IMR-90 (cell line): ENCODE measurements at regions not wholly inside any gene's neighbourhood (a gene's known extent, or its start where the extent isn't known, plus 50 kb on each side); places are given as distances from the start of the nearest gene placed in this dataset.

Experiments used
- ATAC-seq: fragments of 200-7000 bp; cut with Tn5 transposase; 2 replicates; pipeline ENCODE4 v1.9.1; 2020; ENCODE audit warnings: low read depth, mild to moderate bottlenecking, moderate library complexity
- BruUV-seq: library from RNA; stranded (reverse); fragments of 400-500 nt; replicated peaks from 2 replicates; lab custom pipeline; 2021; lab: Mats Ljungman, UMichigan
- CTCF ChIA-PET: fragments of 300-600 bp; formaldehyde crosslinking; extraction: SDS; loops from one replicate; lab custom pipeline; 2021; ENCODE audit warnings: antibody characterized with exemption; lab: Yijun Ruan, JAX
- POLR2A ChIA-PET: fragments of 300-600 bp; sonication (Branson Sonifier 250); formaldehyde crosslinking; loops from one replicate; lab custom pipeline; 2022; ENCODE audit warnings: antibody characterized with exemption; ENCODE audit not compliant: unreplicated experiment; lab: Charles Lee
- DNase-seq: peaks from one replicate; pipeline ENCODE4 v3.0.0; 2013
- H2AFZ ChIP-seq: replicated peaks from 2 replicates; pipeline ENCODE3; 2013; ENCODE audit warnings: low read length, mild to moderate bottlenecking; ENCODE audit not compliant: poor library complexity
- H2AK5ac ChIP-seq: 2 replicates; pipeline ENCODE4 v1.6.1; 2013; ENCODE audit warnings: low read depth, low read length, inconsistent platforms
- H2AK9ac ChIP-seq: replicated peaks from 2 replicates; pipeline ENCODE3; 2013; ENCODE audit warnings: mild to moderate bottlenecking, low read depth, low read length, moderate library complexity; ENCODE audit not compliant: poor library complexity
- H2BK120ac ChIP-seq: 2 replicates; pipeline ENCODE4 v1.6.1; 2013; ENCODE audit warnings: low read depth, low read length, inconsistent platforms
- H2BK15ac ChIP-seq: 3 replicates; pipeline ENCODE4 v1.6.1; 2013; ENCODE audit warnings: low read depth, low read length, inconsistent platforms
- H2BK20ac ChIP-seq: 2 replicates; pipeline ENCODE4 v1.6.1; 2013; ENCODE audit warnings: low read depth, mild to moderate bottlenecking, inconsistent platforms, low read length, moderate library complexity
- H2BK5ac ChIP-seq: 2 replicates; pipeline ENCODE4 v1.6.1; 2013; ENCODE audit warnings: mild to moderate bottlenecking, low read depth, low read length, inconsistent platforms; ENCODE audit not compliant: poor library complexity, severe bottlenecking
- H3K14ac ChIP-seq: replicated peaks from 2 replicates; pipeline ENCODE4 v1.6.1; 2013; ENCODE audit warnings: low read depth, low read length, inconsistent platforms
- H3K18ac ChIP-seq: 2 replicates; pipeline ENCODE4 v1.6.1; 2013; ENCODE audit warnings: low read depth, low read length, control low read depth
- H3K23ac ChIP-seq: 2 replicates; pipeline ENCODE4 v1.6.1; 2013; ENCODE audit warnings: low read depth, low read length, inconsistent platforms
- H3K27ac ChIP-seq: 2 replicates; pipeline ENCODE4 v1.5.1; 2013; ENCODE audit warnings: mild to moderate bottlenecking, control low read depth, low read length; ENCODE audit not compliant: insufficient read depth
- H3K27me3 ChIP-seq: 2 replicates; pipeline ENCODE4 v1.6.1; 2013; ENCODE audit warnings: low read length; ENCODE audit not compliant: control insufficient read depth, insufficient read depth
- H3K36me3 ChIP-seq: 2 replicates; pipeline ENCODE4 v1.6.1; 2013; ENCODE audit warnings: low read length, mixed read lengths; ENCODE audit not compliant: control insufficient read depth, insufficient read depth
- H3K4ac ChIP-seq: 2 replicates; pipeline ENCODE4 v1.6.1; 2013; ENCODE audit warnings: low read depth, low read length, inconsistent platforms
- H3K4me1 ChIP-seq: 2 replicates; pipeline ENCODE4 v1.6.1; 2013; ENCODE audit warnings: low read length, mixed read lengths; ENCODE audit not compliant: control insufficient read depth, insufficient read depth
- H3K4me2 ChIP-seq: 2 replicates; pipeline ENCODE4 v1.6.1; 2013; ENCODE audit warnings: low read depth, mild to moderate bottlenecking, control low read depth, low read length, moderate library complexity
- H3K4me3 ChIP-seq: 2 replicates; pipeline ENCODE4 v1.5.1; 2013; ENCODE audit warnings: low read depth, mild to moderate bottlenecking, control low read depth, low read length, moderate library complexity; ENCODE audit not compliant: insufficient read depth
- H3K56ac ChIP-seq: 2 replicates; pipeline ENCODE4 v1.6.1; 2013; ENCODE audit warnings: low read length, inconsistent platforms; ENCODE audit not compliant: insufficient read depth; ENCODE audit errors: extremely low read depth
- H3K79me1 ChIP-seq, 2 experiments: 2 replicates each; pipeline ENCODE4 v1.6.1; 2013; ENCODE audit warnings: low read length in 2 of 2, inconsistent platforms in 1 of 2, low read depth in 1 of 2
- H3K9ac ChIP-seq: 2 replicates; pipeline ENCODE4 v1.6.1; 2013; ENCODE audit warnings: low read depth, low read length, control low read depth
- H3K9me1 ChIP-seq: 2 replicates; pipeline ENCODE4 v1.6.1; 2013; ENCODE audit warnings: low read length, inconsistent platforms; ENCODE audit not compliant: insufficient read depth
- H3K9me3 ChIP-seq: 2 replicates; pipeline ENCODE4 v1.6.1; 2013; ENCODE audit warnings: low read length; ENCODE audit not compliant: control insufficient read depth, insufficient read depth
- H4K20me1 ChIP-seq: 2 replicates; pipeline ENCODE4 v1.6.1; 2013; ENCODE audit warnings: low read length, inconsistent platforms; ENCODE audit not compliant: insufficient read depth
- H4K5ac ChIP-seq: 2 replicates; pipeline ENCODE4 v1.6.1; 2013; ENCODE audit warnings: mild to moderate bottlenecking, low read depth, low read length, control low read depth
- H4K8ac ChIP-seq, 2 experiments: 2 replicates each; pipeline ENCODE4 v1.6.1; 2013; ENCODE audit warnings: low read depth in 2 of 2, low read length in 2 of 2, control low read depth in 1 of 2, inconsistent platforms in 1 of 2
- H4K91ac ChIP-seq: 2 replicates; pipeline ENCODE4 v1.6.1; 2013; ENCODE audit warnings: low read depth, low read length, inconsistent platforms; ENCODE audit not compliant: insufficient read depth
- CHD1 ChIP-seq: IDR thresholded peaks from 2 replicates; pipeline ENCODE4 v1.6.1; 2012; ENCODE audit warnings: low read depth, low read length, improper control_type of control experiment
- MAZ ChIP-seq: IDR thresholded peaks from 2 replicates; pipeline ENCODE4 v1.6.1; 2012; ENCODE audit warnings: low read depth, mild to moderate bottlenecking, low read length, improper control_type of control experiment, moderate library complexity, borderline replicate concordance
- RCOR1 ChIP-seq: IDR thresholded peaks from 2 replicates; pipeline ENCODE4 v1.6.1; 2012; ENCODE audit warnings: mild to moderate bottlenecking, low read length, improper control_type of control experiment; ENCODE audit not compliant: insufficient replicate concordance
- WGBS, 2 experiments: methylation state at CpG; one replicate each; pipeline versions ENCODE4 v1.1.5 to v1.1.7; 2013; ENCODE audit warnings: missing lambda C conversion rate in 2 of 2; ENCODE audit not compliant: insufficient read length in 1 of 2; ENCODE audit errors: extremely low coverage in 2 of 2; 5-methylcytosine and 5-hydroxymethylcytosine counted together
- dilution Hi-C: fragments of 300-500 bp; cut with HindIII; formaldehyde crosslinking; loops from one replicate; pipeline ENCODE4 v1.14.3; 2018; ENCODE audit warnings: low sequenced_read_pairs; ENCODE audit not compliant: unreplicated experiment
- in situ Hi-C: fragments of 300-500 bp; cut with MboI; formaldehyde crosslinking; loops from 3 replicates; pipeline ENCODE4 v1.14.3; 2019; ENCODE audit warnings: low sequenced_read_pairs, inconsistent platforms, mixed read lengths
- intact Hi-C: fragments of 100-400 bp; cut with micrococcal nuclease; formaldehyde crosslinking; loops from 2 replicates; pipeline ENCODE4 v1.10.0; 2022
- TF ChIP-seq, protein P1 (sequence below): fragments of 150-350 bp; IDR thresholded peaks from 2 replicates; pipeline ENCODE4 v1.6.1; 2016; ENCODE audit warnings: low read depth, mild to moderate bottlenecking, low read length, moderate library complexity, borderline replicate concordance

DNA sequence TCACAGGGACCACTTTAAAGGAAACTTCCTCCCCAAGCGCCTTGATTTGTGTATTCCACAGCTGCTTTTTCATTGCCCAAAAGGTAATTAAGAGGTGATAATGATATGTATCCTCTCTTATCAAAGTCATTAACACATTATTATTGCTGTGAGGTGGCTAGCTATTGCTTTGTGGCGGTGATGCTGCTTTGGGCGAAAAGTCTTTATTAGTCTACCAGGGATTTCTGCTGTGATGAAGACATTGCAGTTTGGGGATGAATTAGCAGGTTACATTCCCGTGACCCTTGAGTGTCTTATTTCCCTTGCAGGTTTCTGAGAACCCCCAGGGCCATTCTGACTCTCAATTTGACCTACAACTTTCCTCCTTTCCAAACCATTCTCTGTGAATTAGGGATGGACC lies 143.4 kb upstream of the SOX4 start:
- no peak overlapping the region for H4K8ac ChIP-seq
- H3K36me3 ChIP-seq, result no peaks in the 10 kb centered on the region
- no TSS peak for BruUV-seq
- no peak overlapping the region for H3K27ac ChIP-seq
- H2BK15ac ChIP-seq, result no peak overlapping the region
- TF ChIP-seq RCOR1 (no peak), CHD1 (no peak), MAZ (no peak)
- TF ChIP-seq, protein P1, sequence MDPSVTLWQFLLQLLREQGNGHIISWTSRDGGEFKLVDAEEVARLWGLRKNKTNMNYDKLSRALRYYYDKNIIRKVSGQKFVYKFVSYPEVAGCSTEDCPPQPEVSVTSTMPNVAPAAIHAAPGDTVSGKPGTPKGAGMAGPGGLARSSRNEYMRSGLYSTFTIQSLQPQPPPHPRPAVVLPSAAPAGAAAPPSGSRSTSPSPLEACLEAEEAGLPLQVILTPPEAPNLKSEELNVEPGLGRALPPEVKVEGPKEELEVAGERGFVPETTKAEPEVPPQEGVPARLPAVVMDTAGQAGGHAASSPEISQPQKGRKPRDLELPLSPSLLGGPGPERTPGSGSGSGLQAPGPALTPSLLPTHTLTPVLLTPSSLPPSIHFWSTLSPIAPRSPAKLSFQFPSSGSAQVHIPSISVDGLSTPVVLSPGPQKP, result no peak
- no peak overlapping the region for H3K14ac ChIP-seq
- H4K91ac ChIP-seq, result no peak overlapping the region
- H2BK20ac ChIP-seq, result no peak overlapping the region
- no peak overlapping the region for H3K4ac ChIP-seq
- no peak overlapping the region for H2BK120ac ChIP-seq
- H3K18ac ChIP-seq, result no peak overlapping the region
- no peaks in the 10 kb centered on the region for H3K27me3 ChIP-seq
- no peaks in the 10 kb centered on the region for H3K4me1 ChIP-seq
- DNase-seq, result no peak
- no CpG with 5 or more reads among the region's 4 CpGs for WGBS, 2 experiments
- H3K4me3 ChIP-seq, result no peak overlapping the region
- H4K5ac ChIP-seq, result no peak overlapping the region
- H3K23ac ChIP-seq, result no peak overlapping the region
- H3K9me1 ChIP-seq, result no peaks in the 10 kb centered on the region
- intact Hi-C loops, result no loop called here
- ChIA-PET POLR2A (no interaction called here), CTCF (no interaction called here)
- H3K9me3 ChIP-seq, result no peaks in the 10 kb centered on the region
- H3K56ac ChIP-seq, result no peak overlapping the region
- no peak overlapping the region for H2AK5ac ChIP-seq
- in situ Hi-C loops, result no loop called here
- no peak overlapping the region for H2BK5ac ChIP-seq
- no peak overlapping the region for H2AFZ ChIP-seq
- dilution Hi-C loops, result no loop called here
- no peak overlapping the region for H3K4me2 ChIP-seq
- no peak overlapping the region for H2AK9ac ChIP-seq
- no peaks in the 10 kb centered on the region for H4K20me1 ChIP-seq
- H3K9ac ChIP-seq, result no peak overlapping the region
- ATAC-seq, result no peak
- no peaks in the 10 kb centered on the region for H3K79me1 ChIP-seq
